Pancreas (tissue), 10 donors: ENCODE measurements at regions not wholly inside any gene's neighbourhood (a gene's known extent, or its start where the extent isn't known, plus 50 kb on each side); places are given as distances from the start of the nearest gene placed in this dataset.

ENCODE experiments used
- ATAC-seq, 4 donors: fragments of 200-7000 bp; cut with Tn5 transposase; one replicate each; pipeline versions ENCODE4 v1.8.0 to v1.9.1; 2020; ENCODE audit warnings: mild to moderate bottlenecking in 4 of 4, moderate library complexity in 4 of 4
- DNase-seq, 6 donors: peaks; one replicate each; pipeline ENCODE4 v3.0.0-alpha.2; 2020
- FAIRE-seq: peaks from 2 replicates; lab custom pipeline; 2012; peaks lifted over from hg19 to GRCh38; lab: Jason Lieb, UNC
- H3K27ac ChIP-seq, 4 donors: fragments of 200-600 bp; sonication (generic); 1 replicate in 3 of 4; 2 replicates in 1 of 4; pipeline versions ENCODE4 v1.5.0 to v1.8.0; 2020
- H3K27me3 ChIP-seq, 4 donors: fragments of 200-600 bp; one replicate each; pipeline ENCODE4 v1.8.0; 2021
- H3K36me3 ChIP-seq, 3 donors: fragments of 200-600 bp; sonication (generic) in 1 of 3; one replicate each; pipeline versions ENCODE4 v1.5.0 to v1.8.0; 2020 to 2021
- H3K4me1 ChIP-seq, 3 donors: fragments of 200-600 bp; one replicate each; pipeline ENCODE4 v1.8.0; 2021
- H3K4me3 ChIP-seq, 4 donors: fragments of 200-600 bp; sonication (generic) in 2 of 4; one replicate each; pipeline versions ENCODE4 v1.5.0 to v1.8.0; 2020 to 2021
- H3K9me3 ChIP-seq, 4 donors: fragments of 200-600 bp; one replicate each; pipeline ENCODE4 v1.8.0; 2021
- CTCF ChIP-seq, 4 donors: fragments of 200-600 bp; sonication (generic) in 3 of 4; IDR thresholded peaks; one replicate each; pipeline versions ENCODE4 v1.5.0 to v1.8.0; 2021; ENCODE audit warnings: antibody characterized with exemption in 4 of 4
- WGBS, 2 donors: extraction: QIAGEN DNeasy Blood & Tissue Kit; methylation state at CpG; one replicate each; pipeline ENCODE4 v1.1.7; 2013; 5-methylcytosine and 5-hydroxymethylcytosine counted together
- intact Hi-C, 3 donors: fragments of 100-400 bp; cut with DNase I; formaldehyde crosslinking; loops; one replicate each; pipeline versions ENCODE4 v1.11.1 to v1.14.2; 2022
- donor health status: healthy with polysubstance abuse.
- donor health status: DM: no; HTN: no; CAD: no; lungs with moderate emphysema.
- donor health status: DM: no; HTN: no; CAD: no.
- donor health status: control.
- donor health status: control.
- donor health status: Bipolar disorder and iron deficiency.
- donor health status: DM: yes; HTN: yes; CAD: no.
- donor health status: DM: no; HTN: no; CAD: no.
- donor health status: DM: no; HTN: no; CAD: no.
- donor health status: DM: yes; HTN: yes; CAD: no.

- Histone ChIP-seq H3K27me3 (no peaks in the 10 kb centered on the region), H3K4me1 (no peaks in the 10 kb centered on the region), H3K9me3 (no peaks in the 10 kb centered on the region), H3K4me3 (no peak overlapping the region), H3K36me3 (no peaks in the 10 kb centered on the region), H3K27ac (no peak overlapping the region)
- DNase-seq = no peak
- no peak for ATAC-seq
- FAIRE-seq = no peak
- no peak for TF ChIP-seq CTCF (IDR thresholded peaks at IDR 0.05)
- intact Hi-C loops = no loop called here
- 72 to 88% methylated on average over 4 of the region's 4 CpGs for WGBS, 2 donors
Observed at GRCh38 chr5:67487862-67488261, 291.3 kb upstream of the CD180 start.

DNA sequence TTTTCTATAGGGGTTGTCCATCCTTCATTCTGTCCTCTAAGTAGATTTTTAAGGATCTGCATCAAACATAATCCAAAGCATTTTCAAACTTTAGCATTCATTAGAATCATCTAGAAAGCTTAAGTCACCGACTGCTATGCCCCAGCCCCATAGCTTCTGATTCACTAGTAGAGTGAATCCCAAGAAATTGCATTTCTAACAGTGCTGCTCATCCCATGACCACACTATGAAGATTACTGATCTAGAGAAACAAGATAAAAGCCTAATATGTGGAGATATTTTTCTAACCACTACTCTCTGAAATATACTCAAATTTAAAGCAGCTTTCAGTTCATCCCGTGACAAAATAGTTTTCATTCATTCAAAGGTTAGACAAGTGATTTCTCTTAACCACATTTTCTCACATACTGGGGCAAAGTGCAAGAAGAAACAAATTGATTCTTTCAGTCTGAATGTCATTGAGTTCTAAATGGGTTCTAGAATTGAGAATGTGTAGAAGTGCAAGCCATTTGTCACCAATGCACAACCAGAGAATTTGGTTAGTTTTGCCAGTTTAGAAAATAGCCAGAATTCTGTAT, 286.9 kb upstream of the CD180 start:
- Histone ChIP-seq H3K36me3 (no peaks in the 10 kb centered on the region), H3K9me3 (no peaks in the 10 kb centered on the region), H3K4me3 (no peak overlapping the region), H3K4me1 (no peaks in the 10 kb centered on the region), H3K27me3 (no peaks in the 10 kb centered on the region), H3K27ac (no peak overlapping the region)
- ATAC-seq = no peak
- intact Hi-C loops = no loop called here
- WGBS, 2 donors = 66 to 68% methylated on average over 2 of the region's 2 CpGs
- no peak for FAIRE-seq
- DNase-seq = no peak
- TF ChIP-seq CTCF (IDR thresholded peaks at IDR 0.05) = no peak

GRCh38 chr5:67481362-67481761, 284.8 kb upstream of the CD180 start:
- H3K4me1 ChIP-seq = no peaks in the 10 kb centered on the region
- no peak overlapping the region for H3K4me3 ChIP-seq
- FAIRE-seq (no peak), DNase-seq (no peak), ATAC-seq (no peak)
- TF ChIP-seq CTCF (IDR thresholded peaks at IDR 0.05) = no peak
- 93 to 96% methylated on average over 1 of the region's 1 CpG for WGBS, 2 donors
- no peaks in the 10 kb centered on the region for H3K9me3 ChIP-seq
- intact Hi-C loops = no loop called here
- no peaks in the 10 kb centered on the region for H3K36me3 ChIP-seq
- no peak overlapping the region for H3K27ac ChIP-seq
- H3K27me3 ChIP-seq = no peaks in the 10 kb centered on the region

GRCh38 chr5:67478337-67478736, 281.7 kb upstream of the CD180 start:
- whole genome bisulfite sequencing, 2 donors = 68 to 72% methylated on average over 2 of the region's 2 CpGs
- intact Hi-C loops = no loop called here
- no peak for FAIRE-seq
- ATAC-seq = no peak
- no peak for TF ChIP-seq CTCF (IDR thresholded peaks at IDR 0.05)
- Histone ChIP-seq H3K9me3 (no peaks in the 10 kb centered on the region), H3K36me3 (no peaks in the 10 kb centered on the region), H3K27me3 (no peaks in the 10 kb centered on the region), H3K27ac (no peak overlapping the region), H3K4me1 (no peaks in the 10 kb centered on the region), H3K4me3 (no peak overlapping the region)
- DNase-seq = no peak

DNA sequence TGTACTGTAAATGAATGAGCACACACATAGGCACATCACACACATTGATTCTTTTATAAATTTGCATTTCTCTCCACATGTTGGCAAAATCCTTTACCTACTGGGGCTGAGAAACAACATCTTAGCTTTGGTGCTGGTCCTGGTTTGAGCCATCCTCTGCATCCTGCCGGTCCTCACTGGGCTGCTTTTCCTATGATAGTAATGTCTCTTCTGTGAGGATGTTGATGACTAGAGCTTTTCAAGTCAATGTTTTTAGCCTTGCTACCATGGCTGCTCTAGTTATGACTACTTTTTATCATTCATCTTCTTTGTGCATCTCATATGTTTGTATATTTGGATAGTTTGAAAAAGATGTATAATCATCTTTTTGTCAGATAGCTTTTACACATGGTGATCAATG, 280.4 kb upstream of the CD180 start:
- Histone ChIP-seq H3K4me3 (no peak overlapping the region), H3K36me3 (no peaks in the 10 kb centered on the region), H3K9me3 (no peaks in the 10 kb centered on the region), H3K27me3 (no peaks in the 10 kb centered on the region), H3K4me1 (no peaks in the 10 kb centered on the region), H3K27ac (no peak overlapping the region)
- 90 to 95% methylated on average over 1 of the region's 1 CpG for WGBS, 2 donors
- TF ChIP-seq CTCF (IDR thresholded peaks at IDR 0.05) = no peak
- FAIRE-seq = no peak
- intact Hi-C loops = no loop called here
- no peak for ATAC-seq
- DNase-seq = no peak
